ENCODE measurements at regions not wholly inside any gene's neighbourhood (a gene's known extent, or its start where the extent isn't known, plus 50 kb on each side); places are given as distances from the start of the nearest gene placed in this dataset.

DNA sequence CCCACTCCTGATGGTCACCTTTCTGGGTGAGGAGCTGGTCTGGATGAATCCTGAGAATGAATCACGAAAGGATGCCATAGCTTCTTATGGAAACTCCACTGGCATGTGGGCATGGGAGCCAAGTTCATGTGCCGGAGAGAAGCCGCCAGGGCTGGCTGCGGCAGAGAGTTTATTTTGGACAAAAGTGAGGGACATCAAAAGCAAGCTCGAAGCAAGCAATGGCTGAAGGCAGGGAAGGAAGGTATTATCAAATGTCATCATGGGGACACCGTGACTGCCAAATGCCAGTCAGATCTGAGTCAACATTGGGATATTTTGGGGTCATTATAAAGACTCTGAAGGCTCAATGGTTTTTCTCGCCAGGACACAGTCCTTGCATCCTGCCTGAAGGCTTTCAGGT lies 249.1 kb downstream of the QKI start:
- Histone ChIP-seq H3K4me1 (peaks cover 0 to 5% (median 0%) of the 10 kb centered on the region in 3 donors), H3K4me3 (no peak overlapping the region), H3K27ac (no peak overlapping the region), H3K9me3 (no peaks in the 10 kb centered on the region), H3K36me3 (no peaks in the 10 kb centered on the region), H3K27me3 (no peaks in the 10 kb centered on the region)
- TF ChIP-seq POLR2A (IDR thresholded peaks at IDR 0.05) (no peak), POLR2AphosphoS5 (IDR thresholded peaks at IDR 0.05) (no peak), EP300 (IDR thresholded peaks at IDR 0.05) (no peak)
- TF ChIP-seq, protein P1, sequence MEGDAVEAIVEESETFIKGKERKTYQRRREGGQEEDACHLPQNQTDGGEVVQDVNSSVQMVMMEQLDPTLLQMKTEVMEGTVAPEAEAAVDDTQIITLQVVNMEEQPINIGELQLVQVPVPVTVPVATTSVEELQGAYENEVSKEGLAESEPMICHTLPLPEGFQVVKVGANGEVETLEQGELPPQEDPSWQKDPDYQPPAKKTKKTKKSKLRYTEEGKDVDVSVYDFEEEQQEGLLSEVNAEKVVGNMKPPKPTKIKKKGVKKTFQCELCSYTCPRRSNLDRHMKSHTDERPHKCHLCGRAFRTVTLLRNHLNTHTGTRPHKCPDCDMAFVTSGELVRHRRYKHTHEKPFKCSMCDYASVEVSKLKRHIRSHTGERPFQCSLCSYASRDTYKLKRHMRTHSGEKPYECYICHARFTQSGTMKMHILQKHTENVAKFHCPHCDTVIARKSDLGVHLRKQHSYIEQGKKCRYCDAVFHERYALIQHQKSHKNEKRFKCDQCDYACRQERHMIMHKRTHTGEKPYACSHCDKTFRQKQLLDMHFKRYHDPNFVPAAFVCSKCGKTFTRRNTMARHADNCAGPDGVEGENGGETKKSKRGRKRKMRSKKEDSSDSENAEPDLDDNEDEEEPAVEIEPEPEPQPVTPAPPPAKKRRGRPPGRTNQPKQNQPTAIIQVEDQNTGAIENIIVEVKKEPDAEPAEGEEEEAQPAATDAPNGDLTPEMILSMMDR (IDR thresholded peaks at IDR 0.05) = no peak
- WGBS, 2 donors (ENCODE audit: low coverage in 1 of 2) = 85 to 100% methylated on average over 1 to 7 of the region's 7 CpGs
- ATAC-seq = no peak

DNA sequence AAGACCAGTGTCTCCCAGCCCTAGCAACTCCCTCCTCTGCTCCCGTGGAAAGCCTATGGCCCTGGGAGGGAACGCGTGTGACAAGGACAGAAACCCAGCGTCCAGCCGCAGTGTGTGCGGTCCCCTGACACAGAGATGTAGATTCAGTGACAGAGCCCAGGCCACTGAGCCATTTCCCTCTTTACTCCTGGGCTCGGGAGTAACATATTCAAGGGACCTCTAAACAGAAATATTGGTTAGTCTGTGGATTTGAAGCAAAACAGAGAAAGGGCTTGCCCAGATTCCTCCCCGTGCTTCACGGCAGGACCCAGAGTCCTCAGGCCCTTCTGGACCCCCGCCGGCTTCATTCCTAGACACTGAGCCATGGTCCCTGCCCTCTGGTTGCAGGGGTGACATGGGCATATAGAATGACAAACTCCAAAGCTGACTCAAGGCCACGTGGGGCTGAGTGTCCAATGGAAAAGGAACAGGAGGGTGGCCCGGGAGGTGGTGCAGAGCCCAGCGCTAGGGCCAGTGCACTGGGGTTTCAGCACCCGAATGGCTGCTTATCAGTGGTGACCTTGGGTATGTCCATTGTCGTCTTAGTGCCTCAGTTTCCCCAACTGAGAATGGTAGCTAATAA lies 248.2 kb downstream of the QKI start:
- 91 to 100% methylated on average over 1 to 8 of the region's 16 CpGs for WGBS, 2 donors (ENCODE audit: low coverage in 1 of 2)
- H3K27me3 ChIP-seq = no peaks in the 10 kb centered on the region
- no peaks in the 10 kb centered on the region for H3K9me3 ChIP-seq
- no peak overlapping the region for H3K4me3 ChIP-seq
- no peaks in the 10 kb centered on the region for H3K36me3 ChIP-seq
- H3K4me1 ChIP-seq = no peaks in the 10 kb centered on the region
- no peak for ATAC-seq
- TF ChIP-seq EP300 (IDR thresholded peaks at IDR 0.05) (no peak), POLR2A (IDR thresholded peaks at IDR 0.05) (no peak), POLR2AphosphoS5 (IDR thresholded peaks at IDR 0.05) (no peak)
- TF ChIP-seq, protein P1 (IDR thresholded peaks at IDR 0.05) = no peak
- H3K27ac ChIP-seq = no peak overlapping the region

DNA sequence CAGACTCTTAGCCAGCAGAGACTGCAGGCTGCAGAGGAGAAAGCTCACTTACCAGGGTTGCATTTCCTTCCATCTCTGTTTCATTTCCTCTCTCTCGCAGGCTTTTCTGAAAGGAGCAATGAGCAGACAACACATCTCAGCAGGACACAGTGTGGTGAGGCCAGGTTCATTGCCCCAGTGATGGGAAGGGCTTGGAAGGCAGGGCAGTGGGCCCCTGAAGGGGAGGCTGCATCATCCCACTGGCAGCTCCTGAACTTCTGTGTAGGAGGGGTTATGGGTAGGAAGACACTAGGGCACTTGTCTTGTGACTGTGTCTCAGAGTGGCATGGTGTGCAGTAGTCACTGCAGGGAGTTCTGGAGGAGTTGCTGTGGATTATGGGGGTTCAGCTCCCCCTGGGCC lies 246.8 kb downstream of the QKI start:
- Histone ChIP-seq H3K36me3 (no peaks in the 10 kb centered on the region), H3K9me3 (no peaks in the 10 kb centered on the region), H3K4me1 (no peaks in the 10 kb centered on the region), H3K27ac (no peak overlapping the region), H3K4me3 (no peak overlapping the region), H3K27me3 (no peaks in the 10 kb centered on the region)
- TF ChIP-seq POLR2A (IDR thresholded peaks at IDR 0.05) (no peak), EP300 (IDR thresholded peaks at IDR 0.05) (no peak), POLR2AphosphoS5 (IDR thresholded peaks at IDR 0.05) (no peak)
- TF ChIP-seq, protein P1 (IDR thresholded peaks at IDR 0.05) = no peak
- WGBS, 2 donors (ENCODE audit: low coverage in 1 of 2) = 57% methylated on average over 1 of the region's 1 CpG; no CpG with 5 or more reads in 1 of the 2 donors
- ATAC-seq = no peak

DNA sequence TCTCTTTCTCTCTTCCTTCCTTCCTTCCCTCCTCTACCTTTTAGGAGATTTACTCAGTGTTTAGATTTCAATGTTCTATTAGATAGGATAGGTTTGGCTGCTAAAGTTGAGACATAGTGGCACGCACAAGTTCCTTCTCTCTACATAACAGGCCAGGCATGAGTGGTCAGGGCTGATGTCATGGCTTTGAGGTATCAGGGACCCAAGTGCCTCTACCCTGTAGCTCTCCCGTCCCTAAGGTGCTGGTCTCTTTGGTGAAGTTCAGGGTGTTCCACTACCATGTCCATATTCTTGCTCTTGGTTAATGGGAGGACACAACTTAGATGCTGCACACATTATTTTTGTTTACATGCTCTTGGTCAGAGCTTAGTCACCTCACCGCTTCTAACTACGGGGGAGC lies 245.3 kb downstream of the QKI start:
- TF ChIP-seq POLR2AphosphoS5 (IDR thresholded peaks at IDR 0.05) (no peak), POLR2A (IDR thresholded peaks at IDR 0.05) (no peak), EP300 (IDR thresholded peaks at IDR 0.05) (no peak)
- TF ChIP-seq, protein P1 (IDR thresholded peaks at IDR 0.05) = no peak
- H3K4me1 ChIP-seq = no peaks in the 10 kb centered on the region
- 94 to 100% methylated on average over 1 to 2 of the region's 4 CpGs for WGBS, 2 donors (ENCODE audit: low coverage in 1 of 2)
- no peak overlapping the region for H3K4me3 ChIP-seq
- no peaks in the 10 kb centered on the region for H3K27me3 ChIP-seq
- no peaks in the 10 kb centered on the region for H3K36me3 ChIP-seq
- H3K9me3 ChIP-seq = no peaks in the 10 kb centered on the region
- ATAC-seq = no peak
- H3K27ac ChIP-seq = no peak overlapping the region
